HL-60 (cell line): ENCODE measurements at regions not wholly inside any gene's neighbourhood (a gene's known extent, or its start where the extent isn't known, plus 50 kb on each side); places are given as distances from the start of the nearest gene placed in this dataset.

Source experiments
- CTCF ChIP-seq: IDR thresholded peaks from one replicate; pipeline ENCODE4 v1.5.1; 2011; ENCODE audit warnings: low read length, control low read depth, inconsistent platforms; ENCODE audit not compliant: insufficient read depth
- POLR2AphosphoS5 ChIP-seq: IDR thresholded peaks from 2 replicates; pipeline ENCODE4 v1.6.1; 2012; ENCODE audit warnings: low read depth
- REST ChIP-seq: IDR thresholded peaks from 2 replicates; pipeline ENCODE4 v1.6.1; 2012; ENCODE audit warnings: low read depth; ENCODE audit not compliant: insufficient replicate concordance

GRCh38 chr3:966341-966740 lies 126.5 kb upstream of the CNTN6 start:
- TF ChIP-seq CTCF (no peak), POLR2AphosphoS5 (no peak), REST (no peak)
